ENCODE measurements at regions not wholly inside any gene's neighbourhood (a gene's known extent, or its start where the extent isn't known, plus 50 kb on each side); places are given as distances from the start of the nearest gene placed in this dataset.

- Histone ChIP-seq H3K27me3 (ENCODE audit: control insufficient read depth, insufficient read depth, low read length) (no peaks in the 10 kb centered on the region), H3K4me1 (ENCODE audit: control insufficient read depth, insufficient read depth, low read length) (peaks cover 48% of the 10 kb centered on the region), H3K9me3 (ENCODE audit: control insufficient read depth, low read depth, low read length) (no peaks in the 10 kb centered on the region), H3K4me3 (ENCODE audit: low read length) (no peak overlapping the region), H3K36me3 (ENCODE audit: control insufficient read depth, insufficient read depth, low read length) (no peaks in the 10 kb centered on the region), H3K27ac (ENCODE audit: low read length) (peak overlapping the region; percentile 74)
- no CpG with 5 or more reads among the region's 10 CpGs for WGBS (ENCODE audit: insufficient coverage, low lambda C conversion rate)
- DNase-seq = no peak
Observed at GRCh38 chr3:14330508-14330907, 71.9 kb upstream of the SLC6A6 start.

- Histone ChIP-seq H3K9me3 (ENCODE audit: control insufficient read depth, low read depth, low read length) (no peaks in the 10 kb centered on the region), H3K4me3 (ENCODE audit: low read length) (no peak overlapping the region), H3K27me3 (ENCODE audit: control insufficient read depth, insufficient read depth, low read length) (no peaks in the 10 kb centered on the region), H3K27ac (ENCODE audit: low read length) (peak overlapping the region; percentile 74), H3K36me3 (ENCODE audit: control insufficient read depth, insufficient read depth, low read length) (no peaks in the 10 kb centered on the region), H3K4me1 (ENCODE audit: control insufficient read depth, insufficient read depth, low read length) (peaks cover 48% of the 10 kb centered on the region)
- peak; percentile 88 to 93 for DNase-seq
- no CpG with 5 or more reads among the region's 6 CpGs for whole genome bisulfite sequencing (ENCODE audit: insufficient coverage, low lambda C conversion rate)
Observed at GRCh38 chr3:14331251-14331650, 71.2 kb upstream of the SLC6A6 start.

- H3K27ac ChIP-seq (ENCODE audit: low read length) = no peak overlapping the region
- H3K4me3 ChIP-seq (ENCODE audit: low read length) = no peak overlapping the region
Observed at GRCh38 chr3:14332392-14332791, 70.0 kb upstream of the SLC6A6 start.

GRCh38 chr3:14333215-14333614, 69.2 kb upstream of the SLC6A6 start:
- Histone ChIP-seq H3K9me3 (ENCODE audit: control insufficient read depth, low read depth, low read length) (no peaks in the 10 kb centered on the region), H3K27me3 (ENCODE audit: control insufficient read depth, insufficient read depth, low read length) (no peaks in the 10 kb centered on the region), H3K4me3 (ENCODE audit: low read length) (no peak overlapping the region), H3K4me1 (ENCODE audit: control insufficient read depth, insufficient read depth, low read length) (peaks cover 48% of the 10 kb centered on the region), H3K27ac (ENCODE audit: low read length) (no peak overlapping the region), H3K36me3 (ENCODE audit: control insufficient read depth, insufficient read depth, low read length) (no peaks in the 10 kb centered on the region)
- no CpG with 5 or more reads among the region's 1 CpG for WGBS (ENCODE audit: insufficient coverage, low lambda C conversion rate)
- DNase-seq = no peak

More at GRCh38 chr3:14332392-14332791, 70.0 kb upstream of the SLC6A6 start:
- Histone ChIP-seq H3K9me3 (ENCODE audit: control insufficient read depth, low read depth, low read length) (no peaks in the 10 kb centered on the region), H3K27me3 (ENCODE audit: control insufficient read depth, insufficient read depth, low read length) (no peaks in the 10 kb centered on the region), H3K36me3 (ENCODE audit: control insufficient read depth, insufficient read depth, low read length) (no peaks in the 10 kb centered on the region), H3K4me1 (ENCODE audit: control insufficient read depth, insufficient read depth, low read length) (peaks cover 48% of the 10 kb centered on the region)
- no CpG with 5 or more reads among the region's 5 CpGs for WGBS (ENCODE audit: insufficient coverage, low lambda C conversion rate)
- DNase-seq = no peak

- Histone ChIP-seq H3K4me1 (ENCODE audit: control insufficient read depth, insufficient read depth, low read length) (peaks cover 48% of the 10 kb centered on the region), H3K9me3 (ENCODE audit: control insufficient read depth, low read depth, low read length) (no peaks in the 10 kb centered on the region), H3K4me3 (ENCODE audit: low read length) (no peak overlapping the region), H3K36me3 (ENCODE audit: control insufficient read depth, insufficient read depth, low read length) (no peaks in the 10 kb centered on the region), H3K27ac (ENCODE audit: low read length) (peak overlapping the region; percentile 14), H3K27me3 (ENCODE audit: control insufficient read depth, insufficient read depth, low read length) (no peaks in the 10 kb centered on the region)
- no CpG with 5 or more reads among the region's 8 CpGs for WGBS (ENCODE audit: insufficient coverage, low lambda C conversion rate)
- no peak for DNase-seq
Observed at GRCh38 chr3:14333621-14334020, 68.8 kb upstream of the SLC6A6 start.

GRCh38 chr3:14334136-14334535, 68.3 kb upstream of the SLC6A6 start:
- no peaks in the 10 kb centered on the region for H3K27me3 ChIP-seq (ENCODE audit: control insufficient read depth, insufficient read depth, low read length)
- H3K4me1 ChIP-seq (ENCODE audit: control insufficient read depth, insufficient read depth, low read length) = peaks cover 46% of the 10 kb centered on the region
- H3K27ac ChIP-seq (ENCODE audit: low read length) = peak overlapping the region; percentile 14
- H3K36me3 ChIP-seq (ENCODE audit: control insufficient read depth, insufficient read depth, low read length) = no peaks in the 10 kb centered on the region
- DNase-seq = peak in 1 of 2 donors; percentile 68
- H3K4me3 ChIP-seq (ENCODE audit: low read length) = no peak overlapping the region
- WGBS (ENCODE audit: insufficient coverage, low lambda C conversion rate) = no CpG with 5 or more reads among the region's 4 CpGs
- H3K9me3 ChIP-seq (ENCODE audit: control insufficient read depth, low read depth, low read length) = no peaks in the 10 kb centered on the region

GRCh38 chr3:14334936-14335335, 67.5 kb upstream of the SLC6A6 start:
- Histone ChIP-seq H3K9me3 (ENCODE audit: control insufficient read depth, low read depth, low read length) (no peaks in the 10 kb centered on the region), H3K27ac (ENCODE audit: low read length) (no peak overlapping the region)
- WGBS (ENCODE audit: insufficient coverage, low lambda C conversion rate) = no CpG with 5 or more reads among the region's 7 CpGs

GRCh38 chr3:14335774-14336748, 66.3 kb upstream of the SLC6A6 start:
- H3K9me3 ChIP-seq (ENCODE audit: control insufficient read depth, low read depth, low read length) = no peaks in the 10 kb centered on the region
- DNase-seq = peak in 1 of 2 donors; percentile 40
- no peaks in the 10 kb centered on the region for H3K36me3 ChIP-seq (ENCODE audit: control insufficient read depth, insufficient read depth, low read length)
- WGBS (ENCODE audit: insufficient coverage, low lambda C conversion rate) = 60% methylated on average over 1 of the region's 10 CpGs
- H3K4me3 ChIP-seq (ENCODE audit: low read length) = no peak overlapping the region
- H3K27ac ChIP-seq (ENCODE audit: low read length) = no peak overlapping the region
- H3K27me3 ChIP-seq (ENCODE audit: control insufficient read depth, insufficient read depth, low read length) = no peaks in the 10 kb centered on the region
- peaks cover 28% of the 10 kb centered on the region for H3K4me1 ChIP-seq (ENCODE audit: control insufficient read depth, insufficient read depth, low read length)

More at GRCh38 chr3:14334936-14335335, 67.5 kb upstream of the SLC6A6 start:
- DNase-seq = no peak
- peaks cover 40% of the 10 kb centered on the region for H3K4me1 ChIP-seq (ENCODE audit: control insufficient read depth, insufficient read depth, low read length)
- H3K36me3 ChIP-seq (ENCODE audit: control insufficient read depth, insufficient read depth, low read length) = no peaks in the 10 kb centered on the region
- no peaks in the 10 kb centered on the region for H3K27me3 ChIP-seq (ENCODE audit: control insufficient read depth, insufficient read depth, low read length)
- H3K4me3 ChIP-seq (ENCODE audit: low read length) = no peak overlapping the region

GRCh38 chr3:14336749-14337598, 65.4 kb upstream of the SLC6A6 start:
- Histone ChIP-seq H3K4me1 (ENCODE audit: control insufficient read depth, insufficient read depth, low read length) (peaks cover 20% of the 10 kb centered on the region), H3K4me3 (ENCODE audit: low read length) (no peak overlapping the region), H3K27me3 (ENCODE audit: control insufficient read depth, insufficient read depth, low read length) (no peaks in the 10 kb centered on the region), H3K36me3 (ENCODE audit: control insufficient read depth, insufficient read depth, low read length) (no peaks in the 10 kb centered on the region), H3K9me3 (ENCODE audit: control insufficient read depth, low read depth, low read length) (no peaks in the 10 kb centered on the region), H3K27ac (ENCODE audit: low read length) (no peak overlapping the region)
- WGBS (ENCODE audit: insufficient coverage, low lambda C conversion rate) = 60% methylated on average over 1 of the region's 17 CpGs
- DNase-seq = no peak

- Histone ChIP-seq H3K9me3 (ENCODE audit: control insufficient read depth, low read depth, low read length) (no peaks in the 10 kb centered on the region), H3K36me3 (ENCODE audit: control insufficient read depth, insufficient read depth, low read length) (no peaks in the 10 kb centered on the region), H3K4me3 (ENCODE audit: low read length) (no peak overlapping the region), H3K4me1 (ENCODE audit: control insufficient read depth, insufficient read depth, low read length) (peaks cover 16% of the 10 kb centered on the region), H3K27me3 (ENCODE audit: control insufficient read depth, insufficient read depth, low read length) (no peaks in the 10 kb centered on the region), H3K27ac (ENCODE audit: low read length) (no peak overlapping the region)
- WGBS (ENCODE audit: insufficient coverage, low lambda C conversion rate) = 67% methylated on average over 1 of the region's 6 CpGs
- DNase-seq = no peak
Observed at GRCh38 chr3:14337828-14338227, 64.6 kb upstream of the SLC6A6 start.
